H9 (cell line): ENCODE measurements at regions not wholly inside any gene's neighbourhood (a gene's known extent, or its start where the extent isn't known, plus 50 kb on each side); places are given as distances from the start of the nearest gene placed in this dataset.

Experiments
- DNase-seq: peaks from one replicate; pipeline ENCODE4 v3.0.0-alpha.2; 2017
- H2AFZ ChIP-seq: one replicate; pipeline ENCODE4 v1.6.1; 2013; ENCODE audit warnings: mild to moderate bottlenecking, low read length, control low read depth, moderate library complexity
- H2AK5ac ChIP-seq: 2 replicates; pipeline ENCODE4 v1.6.1; 2013; ENCODE audit warnings: low read length, control low read depth, mixed read lengths; ENCODE audit not compliant: insufficient read length
- H2BK120ac ChIP-seq: one replicate; pipeline ENCODE4 v1.6.1; 2013; ENCODE audit warnings: low read depth, mild to moderate bottlenecking, low read length, control low read depth, inconsistent platforms; ENCODE audit not compliant: poor library complexity, severe bottlenecking
- H2BK12ac ChIP-seq: 2 replicates; pipeline ENCODE4 v1.6.1; 2013; ENCODE audit warnings: low read length, control low read depth, mixed read lengths, low read depth; ENCODE audit not compliant: insufficient read length
- H2BK15ac ChIP-seq: 2 replicates; pipeline ENCODE4 v1.6.1; 2013; ENCODE audit warnings: low read depth, low read length, control low read depth
- H2BK20ac ChIP-seq: one replicate; pipeline ENCODE4 v1.6.1; 2013; ENCODE audit warnings: low read depth, mild to moderate bottlenecking, low read length, control low read depth, inconsistent platforms; ENCODE audit not compliant: poor library complexity, severe bottlenecking
- H2BK5ac ChIP-seq: 2 replicates; pipeline ENCODE4 v1.6.1; 2013; ENCODE audit warnings: low read length, control low read depth, mixed read lengths; ENCODE audit not compliant: insufficient read length
- H3K14ac ChIP-seq: 2 replicates; pipeline ENCODE4 v1.6.1; 2013; ENCODE audit warnings: low read length, control low read depth; ENCODE audit not compliant: insufficient read depth
- H3K18ac ChIP-seq: 2 replicates; pipeline ENCODE4 v1.6.1; 2013; ENCODE audit warnings: low read depth, mild to moderate bottlenecking, mixed read lengths, low read length, control low read depth; ENCODE audit not compliant: insufficient read length
- H3K23ac ChIP-seq: 2 replicates; pipeline ENCODE4 v1.6.1; 2013; ENCODE audit warnings: low read length, control low read depth, mixed read lengths, low read depth; ENCODE audit not compliant: insufficient read length
- H3K23me2 ChIP-seq: 2 replicates; pipeline ENCODE4 v1.6.1; 2013; ENCODE audit warnings: low read depth, mild to moderate bottlenecking, mixed read lengths, low read length, control low read depth; ENCODE audit not compliant: insufficient read length, poor library complexity, severe bottlenecking
- H3K27ac ChIP-seq: 2 replicates; pipeline ENCODE4 v1.5.1; 2013; ENCODE audit warnings: low read length, control low read depth, mixed read lengths, low read depth; ENCODE audit not compliant: insufficient read length
- H3K27me3 ChIP-seq: 2 replicates; pipeline ENCODE4 v1.6.1; 2013; ENCODE audit warnings: low read length, control low read depth, inconsistent platforms; ENCODE audit not compliant: insufficient read depth
- H3K4ac ChIP-seq: 2 replicates; pipeline ENCODE4 v1.6.1; 2013; ENCODE audit warnings: low read depth, mild to moderate bottlenecking, control low read depth, inconsistent platforms, low read length, moderate library complexity
- H3K4me1 ChIP-seq: 2 replicates; pipeline ENCODE4 v1.6.1; 2013; ENCODE audit warnings: low read length, control low read depth, inconsistent platforms; ENCODE audit not compliant: insufficient read depth
- H3K4me2 ChIP-seq: 2 replicates; pipeline ENCODE4 v1.6.1; 2013; ENCODE audit warnings: low read length, control low read depth, mixed read lengths; ENCODE audit not compliant: insufficient read length, insufficient read depth
- H3K56ac ChIP-seq: 2 replicates; pipeline ENCODE4 v1.6.1; 2013; ENCODE audit warnings: low read depth, mild to moderate bottlenecking, mixed read lengths, low read length, control low read depth; ENCODE audit not compliant: insufficient read length
- H3K79me1 ChIP-seq: 2 replicates; pipeline ENCODE4 v1.6.1; 2013; ENCODE audit warnings: low read depth, mild to moderate bottlenecking, moderate library complexity, low read length, control low read depth, inconsistent platforms; ENCODE audit not compliant: insufficient read depth, poor library complexity, severe bottlenecking
- H3K79me2 ChIP-seq: 2 replicates; pipeline ENCODE4 v1.6.1; 2013; ENCODE audit warnings: low read length, control low read depth, inconsistent platforms; ENCODE audit not compliant: insufficient read depth
- H3K9ac ChIP-seq: 2 replicates; pipeline ENCODE4 v1.6.1; 2013; ENCODE audit warnings: low read length, control low read depth, mixed read lengths; ENCODE audit not compliant: insufficient read length; ENCODE audit errors: extremely low read depth
- H3K9me3 ChIP-seq: one replicate; pipeline ENCODE4 v1.6.1; 2013; ENCODE audit warnings: low read depth, low read length, inconsistent platforms; ENCODE audit not compliant: control insufficient read depth
- H3T11ph ChIP-seq: one replicate; pipeline ENCODE4 v1.6.1; 2013; ENCODE audit warnings: mild to moderate bottlenecking, low read length, control low read depth, inconsistent platforms
- H4K20me1 ChIP-seq: one replicate; pipeline ENCODE4 v1.6.1; 2013; ENCODE audit not compliant: control insufficient read depth, insufficient read length, insufficient read depth
- H4K5ac ChIP-seq: 2 replicates; pipeline ENCODE4 v1.6.1; 2013; ENCODE audit warnings: low read depth, mild to moderate bottlenecking, mixed read lengths, low read length, control low read depth; ENCODE audit not compliant: insufficient read length
- H4K8ac ChIP-seq: replicated peaks from 2 replicates; pipeline ENCODE4 v1.6.1; 2013; ENCODE audit warnings: low read length, control low read depth, mixed read lengths, low read depth; ENCODE audit not compliant: insufficient read length
- H4K91ac ChIP-seq: 2 replicates; pipeline ENCODE4 v1.6.1; 2013; ENCODE audit warnings: low read depth, mild to moderate bottlenecking, moderate library complexity, mixed read lengths, low read length, control low read depth; ENCODE audit not compliant: insufficient read length
- H3K27ac Mint-ChIP-seq, 3 experiments: 2 replicates in 2 of 3; 3 replicates in 1 of 3; pipeline ENCODE4 v1.8.0; 2020 to 2021; ENCODE audit warnings: mixed read lengths in 3 of 3, mild to moderate bottlenecking in 1 of 3, moderate library complexity in 1 of 3
- H3K27me3 Mint-ChIP-seq: 2 replicates; pipeline ENCODE4 v1.8.0; 2021; ENCODE audit warnings: low read depth, mild to moderate bottlenecking, moderate library complexity, mixed read lengths
- H3K36me3 Mint-ChIP-seq, 3 experiments: 2 replicates in 2 of 3; 3 replicates in 1 of 3; pipeline ENCODE4 v1.8.0; 2020 to 2021; ENCODE audit warnings: low read depth in 3 of 3, mixed read lengths in 3 of 3; ENCODE audit not compliant: insufficient read depth in 1 of 3
- H3K4me1 Mint-ChIP-seq, 2 experiments: 2 replicates each; pipeline ENCODE4 v1.8.0; 2020; ENCODE audit warnings: mixed read lengths in 2 of 2
- H3K4me3 Mint-ChIP-seq, 2 experiments: 2 replicates in 1 of 2; 3 replicates in 1 of 2; pipeline ENCODE4 v1.8.0; 2020 to 2021; ENCODE audit warnings: mild to moderate bottlenecking in 2 of 2, mixed read lengths in 2 of 2, moderate library complexity in 1 of 2
- H3K9me3 Mint-ChIP-seq, 2 experiments: 2 replicates in 1 of 2; 3 replicates in 1 of 2; pipeline ENCODE4 v1.8.0; 2020; ENCODE audit warnings: mild to moderate bottlenecking in 2 of 2, mixed read lengths in 2 of 2, moderate library complexity in 1 of 2
- CTCF ChIP-seq: fragments of 200-600 bp; sonication (generic); conservative IDR thresholded peaks from 3 replicates; pipeline ENCODE4 v1.8.0; 2021; ENCODE audit warnings: antibody characterized with exemption, mild to moderate bottlenecking
- WGBS: extraction: QIAGEN DNeasy Blood & Tissue Kit; methylation state at CpG from one replicate; pipeline ENCODE4 v1.1.7; 2013; ENCODE audit warnings: missing lambda C conversion rate, low lambda C conversion rate, mixed read lengths; ENCODE audit not compliant: insufficient read length; ENCODE audit errors: extremely low coverage; 5-methylcytosine and 5-hydroxymethylcytosine counted together

DNA sequence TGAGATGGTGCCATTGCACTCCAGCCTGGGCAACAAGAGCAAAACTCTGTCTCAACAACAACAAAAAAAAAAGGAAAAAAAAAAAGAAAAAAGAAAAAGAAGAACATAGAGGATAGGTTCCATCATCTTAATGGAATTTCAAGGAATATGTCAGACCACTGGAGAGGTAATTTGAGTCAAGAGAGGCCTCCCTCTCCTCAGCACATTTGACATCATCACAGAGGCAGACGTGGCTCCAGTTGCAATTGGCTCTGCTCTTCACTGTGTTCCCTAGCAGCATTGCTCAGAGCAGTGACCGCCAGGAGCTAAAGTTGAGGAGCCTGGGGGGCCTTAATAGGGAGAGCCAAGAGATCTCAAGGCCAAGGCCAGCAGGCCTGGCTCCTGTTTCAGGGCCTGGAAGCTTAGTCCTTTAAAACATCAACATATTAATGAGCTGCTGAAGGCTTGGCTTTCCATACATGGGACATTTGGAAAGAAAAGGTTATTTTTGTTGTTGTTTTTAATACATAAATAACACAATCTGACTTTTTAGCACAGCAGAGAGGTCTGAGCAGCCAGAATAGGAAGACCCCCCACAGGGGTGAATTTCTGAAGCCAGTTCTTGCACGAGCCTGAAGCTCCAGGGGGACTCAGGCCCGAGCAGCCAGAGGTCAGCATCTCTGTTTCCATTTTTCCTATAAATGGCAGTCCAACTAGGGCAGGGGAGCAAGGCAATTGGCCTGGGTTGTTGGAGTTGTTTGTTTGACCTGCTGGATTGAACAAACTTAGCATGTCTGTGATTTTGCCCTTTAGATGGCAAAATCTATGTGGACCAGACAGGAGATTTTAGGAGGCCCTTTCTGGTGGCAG lies 118.3 kb upstream of the FGGY start:
- Histone ChIP-seq H3K4me2 (no peak overlapping the region), H2AFZ (no peak overlapping the region), H2BK15ac (no peak overlapping the region), H3K56ac (no peak overlapping the region), H3K79me2 (no peaks in the 10 kb centered on the region), H3K23me2 (no peaks in the 10 kb centered on the region), H2BK5ac (no peak overlapping the region), H4K91ac (no peak overlapping the region), H2BK120ac (no peak overlapping the region), H3K27ac (no peak overlapping the region), H3K23ac (no peak overlapping the region), H2BK20ac (no peak overlapping the region), H4K20me1 (no peaks in the 10 kb centered on the region), H2BK12ac (no peak overlapping the region), H3K18ac (no peak overlapping the region), H3K9me3 (no peaks in the 10 kb centered on the region), H3K79me1 (no peaks in the 10 kb centered on the region), H3T11ph (no peak overlapping the region), H3K27me3 (no peaks in the 10 kb centered on the region), H3K9ac (no peak overlapping the region), H3K14ac (no peak overlapping the region; the same call in 1 of the 2 replicates), H4K5ac (no peak overlapping the region), H3K4me1 (no peaks in the 10 kb centered on the region; the same call in 1 of the 2 replicates), H4K8ac (no peak overlapping the region), H2AK5ac (no peak overlapping the region), H3K4ac (no peak overlapping the region)
- H3K36me3 Mint-ChIP-seq: peaks cover 2 to 12% (median 4%) of the 10 kb centered on the region in 3 experiments; a peak in 4 of 7 replicates
- no peak overlapping the region for H3K4me3 Mint-ChIP-seq
- H3K4me1 Mint-ChIP-seq: peaks cover under 1 to 8% of the 10 kb centered on the region in 2 experiments; a peak in 2 of 4 replicates
- DNase-seq: no peak
- no peak overlapping the region; a peak in 1 of 7 replicates for H3K27ac Mint-ChIP-seq
- H3K9me3 Mint-ChIP-seq: peaks cover 4 to 9% of the 10 kb centered on the region in 2 experiments; a peak in 3 of 5 replicates
- no CpG with 5 or more reads among the region's 4 CpGs for WGBS
- H3K27me3 Mint-ChIP-seq: no peaks in the 10 kb centered on the region
- no peak for TF ChIP-seq CTCF
